ENCODE measurements at regions not wholly inside any gene's neighbourhood (a gene's known extent, or its start where the extent isn't known, plus 50 kb on each side); places are given as distances from the start of the nearest gene placed in this dataset.
A peak's percentile ranks its signal among the peaks of the same experiment; 100 is the strongest.
"Not testable (repeated sequence)": the region's sequence is repeated elsewhere in the genome, so short reads cannot be mapped to it uniquely, and the experiment has no call there.

GRCh38 chr13:44713788-44714469 lies 137.8 kb upstream of the TSC22D1 start:
- peaks cover 21% of the 10 kb centered on the region for H3K4me1 Mint-ChIP-seq (ENCODE audit: low read depth)
- ATAC-seq (replicated peaks in 1 of 2) (no peak), DNase-seq (no peak)
- no peak overlapping the region for H3K27ac Mint-ChIP-seq
- no peak overlapping the region for H3K4me3 Mint-ChIP-seq
- peaks cover 21% of the 10 kb centered on the region for H3K27me3 Mint-ChIP-seq (ENCODE audit: low read depth)
- H3K36me3 Mint-ChIP-seq (ENCODE audit: insufficient read depth in 2 of 2): no peaks in the 10 kb centered on the region
- H3K9me3 Mint-ChIP-seq: no peaks in the 10 kb centered on the region

- H3K27me3 Mint-ChIP-seq (ENCODE audit: low read depth): peaks cover 38% of the 10 kb centered on the region
- DNase-seq (no peak), ATAC-seq (replicated peaks in 1 of 2) (no peak)
- peaks cover 21% of the 10 kb centered on the region for H3K4me1 Mint-ChIP-seq (ENCODE audit: low read depth)
- H3K27ac Mint-ChIP-seq: no peak overlapping the region
- no peaks in the 10 kb centered on the region for H3K36me3 Mint-ChIP-seq (ENCODE audit: insufficient read depth in 2 of 2)
- H3K9me3 Mint-ChIP-seq: no peaks in the 10 kb centered on the region
- no peak overlapping the region for H3K4me3 Mint-ChIP-seq
Observed at GRCh38 chr13:44711706-44712105, 135.6 kb upstream of the TSC22D1 start.

- Mint-ChIP-seq H3K4me3 (no peak overlapping the region), H3K27me3 (ENCODE audit: low read depth) (peaks cover 41% of the 10 kb centered on the region), H3K27ac (no peak overlapping the region), H3K9me3 (no peaks in the 10 kb centered on the region), H3K36me3 (ENCODE audit: insufficient read depth in 2 of 2) (no peaks in the 10 kb centered on the region), H3K4me1 (ENCODE audit: low read depth) (peaks cover 21% of the 10 kb centered on the region)
- DNase-seq (peak; percentile 20 to 49), ATAC-seq (replicated peaks in 1 of 2) (peak; percentile 100)
Observed at GRCh38 chr13:44710576-44710975, 134.4 kb upstream of the TSC22D1 start.

- H3K27me3 Mint-ChIP-seq (ENCODE audit: low read depth): peaks cover 61% of the 10 kb centered on the region
- not testable (repeated sequence) for H3K36me3 Mint-ChIP-seq (ENCODE audit: insufficient read depth in 2 of 2); H3K4me1 Mint-ChIP-seq (ENCODE audit: low read depth); ATAC-seq (replicated peaks in 1 of 2); H3K9me3 Mint-ChIP-seq; H3K27ac Mint-ChIP-seq; DNase-seq; H3K4me3 Mint-ChIP-seq
Observed at GRCh38 chr13:44704811-44705210, 128.7 kb upstream of the TSC22D1 start.

- DNase-seq: no peak
- no peak overlapping the region for H3K4me3 Mint-ChIP-seq
- H3K27ac Mint-ChIP-seq: no peak overlapping the region
- no peak for ATAC-seq (replicated peaks in 1 of 2)
- peaks cover 47% of the 10 kb centered on the region for H3K27me3 Mint-ChIP-seq (ENCODE audit: low read depth)
- no peaks in the 10 kb centered on the region for H3K4me1 Mint-ChIP-seq (ENCODE audit: low read depth)
- no peaks in the 10 kb centered on the region for H3K36me3 Mint-ChIP-seq (ENCODE audit: insufficient read depth in 2 of 2)
- no peaks in the 10 kb centered on the region for H3K9me3 Mint-ChIP-seq
Observed at GRCh38 chr13:44703371-44703770, 127.2 kb upstream of the TSC22D1 start.

GRCh38 chr13:44698066-44698465 lies 121.9 kb upstream of the TSC22D1 start:
- Mint-ChIP-seq H3K27ac (no peak overlapping the region), H3K27me3 (ENCODE audit: low read depth) (peaks cover 17% of the 10 kb centered on the region), H3K36me3 (ENCODE audit: insufficient read depth in 2 of 2) (no peaks in the 10 kb centered on the region), H3K9me3 (no peaks in the 10 kb centered on the region), H3K4me1 (ENCODE audit: low read depth) (no peaks in the 10 kb centered on the region), H3K4me3 (no peak overlapping the region)
- DNase-seq (no peak), ATAC-seq (replicated peaks in 1 of 2) (no peak)

- H3K4me3 Mint-ChIP-seq: no peak overlapping the region
- peaks cover 10% of the 10 kb centered on the region for H3K27me3 Mint-ChIP-seq (ENCODE audit: low read depth)
- ATAC-seq (replicated peaks in 1 of 2) (no peak), DNase-seq (no peak)
- H3K27ac Mint-ChIP-seq: no peak overlapping the region
- no peaks in the 10 kb centered on the region for H3K36me3 Mint-ChIP-seq (ENCODE audit: insufficient read depth in 2 of 2)
- no peaks in the 10 kb centered on the region for H3K4me1 Mint-ChIP-seq (ENCODE audit: low read depth)
- no peaks in the 10 kb centered on the region for H3K9me3 Mint-ChIP-seq
Observed at GRCh38 chr13:44697058-44697457, 120.9 kb upstream of the TSC22D1 start.

- ATAC-seq (replicated peaks in 1 of 2) (no peak), DNase-seq (no peak)
- no peaks in the 10 kb centered on the region for H3K9me3 Mint-ChIP-seq
- H3K36me3 Mint-ChIP-seq (ENCODE audit: insufficient read depth in 2 of 2): no peaks in the 10 kb centered on the region
- no peak overlapping the region for H3K27ac Mint-ChIP-seq
- H3K4me1 Mint-ChIP-seq (ENCODE audit: low read depth): no peaks in the 10 kb centered on the region
- peaks cover 10% of the 10 kb centered on the region for H3K27me3 Mint-ChIP-seq (ENCODE audit: low read depth)
- H3K4me3 Mint-ChIP-seq: no peak overlapping the region
Observed at GRCh38 chr13:44695520-44695919, 119.4 kb upstream of the TSC22D1 start.

- DNase-seq (no peak), ATAC-seq (replicated peaks in 1 of 2) (no peak)
- Mint-ChIP-seq H3K9me3 (no peaks in the 10 kb centered on the region), H3K36me3 (ENCODE audit: insufficient read depth in 2 of 2) (no peaks in the 10 kb centered on the region), H3K4me3 (no peak overlapping the region), H3K4me1 (ENCODE audit: low read depth) (no peaks in the 10 kb centered on the region), H3K27me3 (ENCODE audit: low read depth) (peaks cover 17% of the 10 kb centered on the region), H3K27ac (no peak overlapping the region)
Observed at GRCh38 chr13:44694842-44695241, 118.7 kb upstream of the TSC22D1 start.

GRCh38 chr13:44694291-44694690 lies 118.2 kb upstream of the TSC22D1 start:
- Mint-ChIP-seq H3K4me3 (no peak overlapping the region), H3K27me3 (ENCODE audit: low read depth) (peaks cover 21% of the 10 kb centered on the region), H3K27ac (no peak overlapping the region), H3K4me1 (ENCODE audit: low read depth) (no peaks in the 10 kb centered on the region), H3K9me3 (no peaks in the 10 kb centered on the region), H3K36me3 (ENCODE audit: insufficient read depth in 2 of 2) (no peaks in the 10 kb centered on the region)
- no peak for ATAC-seq (replicated peaks in 1 of 2)
- no peak for DNase-seq

- Mint-ChIP-seq H3K27me3 (ENCODE audit: low read depth) (peaks cover 29% of the 10 kb centered on the region), H3K4me3 (no peak overlapping the region), H3K36me3 (ENCODE audit: insufficient read depth in 2 of 2) (no peaks in the 10 kb centered on the region), H3K4me1 (ENCODE audit: low read depth) (no peaks in the 10 kb centered on the region), H3K27ac (no peak overlapping the region), H3K9me3 (no peaks in the 10 kb centered on the region)
- DNase-seq (no peak), ATAC-seq (replicated peaks in 1 of 2) (no peak)
Observed at GRCh38 chr13:44693156-44693764, 117.1 kb upstream of the TSC22D1 start.

GRCh38 chr13:44692173-44692713 lies 116.1 kb upstream of the TSC22D1 start:
- DNase-seq: no peak
- Mint-ChIP-seq H3K36me3 (ENCODE audit: insufficient read depth in 2 of 2) (no peaks in the 10 kb centered on the region), H3K9me3 (no peaks in the 10 kb centered on the region), H3K27me3 (ENCODE audit: low read depth) (peaks cover 32% of the 10 kb centered on the region), H3K4me3 (no peak overlapping the region), H3K27ac (no peak overlapping the region), H3K4me1 (ENCODE audit: low read depth) (no peaks in the 10 kb centered on the region)
- no peak for ATAC-seq (replicated peaks in 1 of 2)

- H3K36me3 Mint-ChIP-seq (ENCODE audit: insufficient read depth in 2 of 2): peaks cover 0 to 3% of the 10 kb centered on the region in 2 donors
- DNase-seq: no peak
- H3K9me3 Mint-ChIP-seq: peaks cover 3 to 9% of the 10 kb centered on the region in 2 donors
- ATAC-seq (replicated peaks in 1 of 2): no peak
- peaks cover 7% of the 10 kb centered on the region for H3K4me1 Mint-ChIP-seq (ENCODE audit: low read depth)
- peaks cover 32% of the 10 kb centered on the region for H3K27me3 Mint-ChIP-seq (ENCODE audit: low read depth)
- no peak overlapping the region for H3K27ac Mint-ChIP-seq
- no peak overlapping the region for H3K4me3 Mint-ChIP-seq
Observed at GRCh38 chr13:44690376-44690775, 114.2 kb upstream of the TSC22D1 start.

- Mint-ChIP-seq H3K4me1 (ENCODE audit: low read depth) (peaks cover 7% of the 10 kb centered on the region), H3K27me3 (ENCODE audit: low read depth) (peaks cover 22% of the 10 kb centered on the region), H3K4me3 (no peak overlapping the region), H3K36me3 (ENCODE audit: insufficient read depth in 2 of 2) (peaks cover 0 to 3% of the 10 kb centered on the region in 2 donors), H3K27ac (no peak overlapping the region), H3K9me3 (peaks cover 3 to 9% of the 10 kb centered on the region in 2 donors)
- ATAC-seq (replicated peaks in 1 of 2) (no peak), DNase-seq (no peak)
Observed at GRCh38 chr13:44688652-44689051, 112.5 kb upstream of the TSC22D1 start.
